Activated B cell treated with CpG ODN at 0.5 μM for 24 hours (primary cell): ENCODE measurements at regions not wholly inside any gene's neighbourhood (a gene's known extent, or its start where the extent isn't known, plus 50 kb on each side); places are given as distances from the start of the nearest gene placed in this dataset.

Experiments
- ATAC-seq: fragments of 200-7000 bp; cut with Tn5 transposase; one replicate; pipeline ENCODE4 v1.10.0; 2021; ENCODE audit warnings: low read depth, mild to moderate bottlenecking, moderate library complexity
- CTCF ChIA-PET: fragments of 350-600 bp; sonication (Branson Sonifier 250); formaldehyde crosslinking; loops from one replicate; lab custom pipeline; 2021; ENCODE audit warnings: antibody characterized with exemption; lab: Charles Lee
- POLR2A ChIA-PET: fragments of 350-600 bp; sonication (Branson Sonifier 250); formaldehyde crosslinking; loops from one replicate; lab custom pipeline; 2021; ENCODE audit warnings: antibody characterized with exemption; lab: Charles Lee
- DNase-seq: peaks from one replicate; pipeline ENCODE4 v3.0.0; 2022
- H3K27ac Mint-ChIP-seq: one replicate; pipeline ENCODE4 v1.8.0; 2020; ENCODE audit warnings: mixed read lengths
- H3K27me3 Mint-ChIP-seq: one replicate; pipeline ENCODE4 v1.8.0; 2021; ENCODE audit warnings: mixed read lengths
- H3K36me3 Mint-ChIP-seq: one replicate; pipeline ENCODE4 v1.8.0; 2021; ENCODE audit warnings: low read depth, mixed read lengths
- H3K4me1 Mint-ChIP-seq: one replicate; pipeline ENCODE4 v1.8.0; 2021; ENCODE audit warnings: mixed read lengths
- H3K4me3 Mint-ChIP-seq: one replicate; pipeline ENCODE4 v1.8.0; 2020; ENCODE audit warnings: mild to moderate bottlenecking, mixed read lengths
- H3K9me3 Mint-ChIP-seq: one replicate; pipeline ENCODE4 v1.8.0; 2020; ENCODE audit warnings: mixed read lengths
- intact Hi-C: fragments of 100-400 bp; cut with micrococcal nuclease; formaldehyde crosslinking; loops from one replicate; pipeline ENCODE4 v1.15.1; 2024
- TF ChIP-seq, protein P1 (sequence below): fragments of 200-600 bp; IDR thresholded peaks from one replicate; pipeline ENCODE4 v1.8.0; 2022; ENCODE audit warnings: antibody characterized with exemption, mild to moderate bottlenecking

- H3K27me3 Mint-ChIP-seq = peaks cover 7% of the 10 kb centered on the region
- intact Hi-C loops = no loop called here
- H3K4me1 Mint-ChIP-seq = no peaks in the 10 kb centered on the region
- no peak for DNase-seq
- no peaks in the 10 kb centered on the region for H3K9me3 Mint-ChIP-seq
- ATAC-seq = no peak
- ChIA-PET CTCF (no interaction called here), POLR2A (no interaction called here)
- TF ChIP-seq, protein P1, sequence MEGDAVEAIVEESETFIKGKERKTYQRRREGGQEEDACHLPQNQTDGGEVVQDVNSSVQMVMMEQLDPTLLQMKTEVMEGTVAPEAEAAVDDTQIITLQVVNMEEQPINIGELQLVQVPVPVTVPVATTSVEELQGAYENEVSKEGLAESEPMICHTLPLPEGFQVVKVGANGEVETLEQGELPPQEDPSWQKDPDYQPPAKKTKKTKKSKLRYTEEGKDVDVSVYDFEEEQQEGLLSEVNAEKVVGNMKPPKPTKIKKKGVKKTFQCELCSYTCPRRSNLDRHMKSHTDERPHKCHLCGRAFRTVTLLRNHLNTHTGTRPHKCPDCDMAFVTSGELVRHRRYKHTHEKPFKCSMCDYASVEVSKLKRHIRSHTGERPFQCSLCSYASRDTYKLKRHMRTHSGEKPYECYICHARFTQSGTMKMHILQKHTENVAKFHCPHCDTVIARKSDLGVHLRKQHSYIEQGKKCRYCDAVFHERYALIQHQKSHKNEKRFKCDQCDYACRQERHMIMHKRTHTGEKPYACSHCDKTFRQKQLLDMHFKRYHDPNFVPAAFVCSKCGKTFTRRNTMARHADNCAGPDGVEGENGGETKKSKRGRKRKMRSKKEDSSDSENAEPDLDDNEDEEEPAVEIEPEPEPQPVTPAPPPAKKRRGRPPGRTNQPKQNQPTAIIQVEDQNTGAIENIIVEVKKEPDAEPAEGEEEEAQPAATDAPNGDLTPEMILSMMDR = no peak
- no peaks in the 10 kb centered on the region for H3K36me3 Mint-ChIP-seq
- H3K27ac Mint-ChIP-seq = no peak overlapping the region
- H3K4me3 Mint-ChIP-seq = no peak overlapping the region
Measured at GRCh38 chr22:47808886-47809620, 1046.6 kb downstream of the TBC1D22A start.

DNA sequence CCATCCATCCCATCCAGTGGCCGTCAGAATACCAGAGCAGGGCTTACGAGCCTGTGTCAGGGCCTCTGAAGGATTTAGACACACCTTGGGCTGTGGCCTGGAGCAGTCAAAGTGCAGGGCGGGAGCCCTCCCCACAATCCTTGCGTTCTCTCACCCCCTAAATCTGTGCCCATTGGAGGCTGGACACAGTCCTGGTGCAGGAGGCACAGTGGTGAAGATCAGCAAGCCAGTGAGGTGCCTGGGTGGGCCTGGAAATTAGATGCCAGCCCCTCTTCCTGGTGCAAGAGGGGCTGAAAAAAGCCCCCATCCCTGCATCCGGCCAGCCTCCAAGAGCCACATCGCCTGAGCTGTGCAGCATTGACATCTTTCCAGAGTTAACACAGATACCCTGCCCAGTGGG, 1045.8 kb downstream of the TBC1D22A start:
- intact Hi-C loops = no loop called here
- no peak overlapping the region for H3K27ac Mint-ChIP-seq
- POLR2A ChIA-PET = no interaction called here

GRCh38 chr22:47807506-47807905, 1045.1 kb downstream of the TBC1D22A start:
- DNase-seq (no peak), ATAC-seq (no peak)
- intact Hi-C loops = no loop called here
- ChIA-PET POLR2A (no interaction called here), CTCF (no interaction called here)
- no peaks in the 10 kb centered on the region for H3K4me1 Mint-ChIP-seq
- H3K9me3 Mint-ChIP-seq = no peaks in the 10 kb centered on the region
- TF ChIP-seq, protein P1 = no peak
- H3K27me3 Mint-ChIP-seq = peaks cover 13% of the 10 kb centered on the region
- no peak overlapping the region for H3K4me3 Mint-ChIP-seq
- no peak overlapping the region for H3K27ac Mint-ChIP-seq
- no peaks in the 10 kb centered on the region for H3K36me3 Mint-ChIP-seq

More for the DNA sequence above, 1045.8 kb downstream of the TBC1D22A start:
- DNase-seq (no peak), ATAC-seq (no peak)
- Mint-ChIP-seq H3K9me3 (no peaks in the 10 kb centered on the region), H3K4me1 (no peaks in the 10 kb centered on the region), H3K36me3 (no peaks in the 10 kb centered on the region), H3K27me3 (peaks cover 11% of the 10 kb centered on the region), H3K4me3 (no peak overlapping the region)
- CTCF ChIA-PET = no interaction called here
- TF ChIP-seq, protein P1 = no peak

DNA sequence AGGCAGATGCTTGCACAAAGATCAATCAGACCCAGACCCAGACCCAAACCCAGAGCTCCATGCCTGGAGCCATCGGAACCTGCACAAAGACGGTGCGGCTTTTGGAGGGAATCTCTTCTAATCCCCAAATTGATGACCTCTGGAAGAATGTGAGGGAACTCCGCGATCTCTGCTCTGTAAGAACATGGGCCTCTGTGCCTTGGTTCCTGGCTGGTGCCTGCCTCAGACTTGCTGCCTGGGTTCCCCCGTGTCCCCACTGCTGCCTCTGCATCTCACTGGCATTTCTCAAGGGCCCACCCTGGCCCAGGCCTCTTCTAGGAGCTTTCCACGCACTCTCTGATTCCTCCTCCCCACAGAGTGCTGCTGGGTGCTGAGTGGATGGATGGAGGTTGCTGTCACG, 1044.4 kb downstream of the TBC1D22A start:
- DNase-seq = no peak
- no peaks in the 10 kb centered on the region for H3K4me1 Mint-ChIP-seq
- no peaks in the 10 kb centered on the region for H3K9me3 Mint-ChIP-seq
- H3K4me3 Mint-ChIP-seq = no peak overlapping the region
- ChIA-PET CTCF (no interaction called here), POLR2A (no interaction called here)
- no peak overlapping the region for H3K27ac Mint-ChIP-seq
- no peak for ATAC-seq
- peaks cover 13% of the 10 kb centered on the region for H3K27me3 Mint-ChIP-seq
- intact Hi-C loops = no loop called here
- TF ChIP-seq, protein P1 = no peak
- H3K36me3 Mint-ChIP-seq = no peaks in the 10 kb centered on the region

DNA sequence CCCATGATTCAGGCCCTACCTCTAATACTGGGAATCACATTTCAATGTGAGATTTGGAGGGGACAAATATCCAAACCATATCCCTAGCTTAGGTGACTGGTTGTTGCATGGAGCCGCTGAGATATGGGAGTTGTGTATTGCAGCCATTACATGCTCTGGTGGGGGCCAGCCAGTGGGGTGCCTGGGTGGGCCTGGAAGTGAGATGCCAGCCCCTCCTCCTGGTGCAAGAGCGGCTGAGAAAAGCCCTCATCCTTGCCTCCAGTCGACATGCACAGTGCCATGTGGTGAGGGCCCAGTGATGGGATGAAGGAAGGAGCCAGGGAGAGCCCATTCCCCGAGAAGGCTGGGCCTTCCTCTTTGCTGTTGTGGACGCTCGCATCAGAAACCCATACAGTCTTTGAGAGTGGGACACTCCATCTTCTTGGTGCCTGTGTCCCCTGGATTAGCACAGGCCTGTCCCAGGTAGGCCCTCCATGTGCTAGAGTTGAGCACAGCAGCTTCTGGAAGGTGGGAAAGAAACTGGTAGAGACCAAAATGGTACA, 1043.0 kb downstream of the TBC1D22A start:
- H3K27ac Mint-ChIP-seq = no peak overlapping the region
- DNase-seq (no peak), ATAC-seq (no peak)
- intact Hi-C loops = no loop called here
- TF ChIP-seq, protein P1 = no peak
- no peak overlapping the region for H3K4me3 Mint-ChIP-seq
- no peaks in the 10 kb centered on the region for H3K9me3 Mint-ChIP-seq
- H3K4me1 Mint-ChIP-seq = no peaks in the 10 kb centered on the region
- ChIA-PET CTCF (no interaction called here), POLR2A (no interaction called here)
- no peaks in the 10 kb centered on the region for H3K36me3 Mint-ChIP-seq
- H3K27me3 Mint-ChIP-seq = peaks cover 13% of the 10 kb centered on the region
